GM13976 (cell line): ENCODE measurements at regions not wholly inside any gene's neighbourhood (a gene's known extent, or its start where the extent isn't known, plus 50 kb on each side); places are given as distances from the start of the nearest gene placed in this dataset.

Experiments used
- DNase-seq: peaks from one replicate; pipeline ENCODE4 v3.0.0; 2012; ENCODE audit warnings: low spot score
- in situ Hi-C: fragments of 300-500 bp; cut with MboI; formaldehyde crosslinking; loops from one replicate; pipeline ENCODE4 v1.12.0; 2022; ENCODE audit warnings: low sequenced_read_pairs, mixed read lengths, inconsistent platforms; ENCODE audit not compliant: unreplicated experiment
- TF ChIP-seq, protein P1 (sequence below): IDR thresholded peaks from 2 replicates; pipeline ENCODE4 v1.5.1; 2012; ENCODE audit warnings: borderline replicate concordance, mild to moderate bottlenecking; ENCODE audit not compliant: insufficient read depth; ENCODE audit errors: extremely low read depth, missing control alignments, control extremely low read depth

DNA sequence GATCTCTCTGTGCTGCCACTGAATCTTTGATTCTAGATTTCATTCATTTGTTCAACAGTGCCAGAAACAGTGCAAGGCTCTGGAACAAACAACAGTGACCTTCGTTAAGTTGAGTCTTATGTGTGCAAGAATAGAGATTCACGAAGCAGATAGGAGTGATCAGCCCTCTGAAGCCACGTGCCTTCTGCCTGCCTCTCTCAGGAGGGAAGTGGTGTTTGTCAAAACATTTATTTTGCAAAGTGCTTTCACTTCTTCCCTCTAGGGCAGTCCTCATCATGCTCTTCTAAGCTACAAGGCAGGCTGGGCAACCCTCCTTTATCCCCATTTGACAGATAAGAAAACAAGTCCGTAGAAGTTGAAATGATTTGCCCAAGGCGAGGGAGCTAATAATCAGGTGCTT is 204.3 kb downstream of the TFAP2C start:
- TF ChIP-seq, protein P1, sequence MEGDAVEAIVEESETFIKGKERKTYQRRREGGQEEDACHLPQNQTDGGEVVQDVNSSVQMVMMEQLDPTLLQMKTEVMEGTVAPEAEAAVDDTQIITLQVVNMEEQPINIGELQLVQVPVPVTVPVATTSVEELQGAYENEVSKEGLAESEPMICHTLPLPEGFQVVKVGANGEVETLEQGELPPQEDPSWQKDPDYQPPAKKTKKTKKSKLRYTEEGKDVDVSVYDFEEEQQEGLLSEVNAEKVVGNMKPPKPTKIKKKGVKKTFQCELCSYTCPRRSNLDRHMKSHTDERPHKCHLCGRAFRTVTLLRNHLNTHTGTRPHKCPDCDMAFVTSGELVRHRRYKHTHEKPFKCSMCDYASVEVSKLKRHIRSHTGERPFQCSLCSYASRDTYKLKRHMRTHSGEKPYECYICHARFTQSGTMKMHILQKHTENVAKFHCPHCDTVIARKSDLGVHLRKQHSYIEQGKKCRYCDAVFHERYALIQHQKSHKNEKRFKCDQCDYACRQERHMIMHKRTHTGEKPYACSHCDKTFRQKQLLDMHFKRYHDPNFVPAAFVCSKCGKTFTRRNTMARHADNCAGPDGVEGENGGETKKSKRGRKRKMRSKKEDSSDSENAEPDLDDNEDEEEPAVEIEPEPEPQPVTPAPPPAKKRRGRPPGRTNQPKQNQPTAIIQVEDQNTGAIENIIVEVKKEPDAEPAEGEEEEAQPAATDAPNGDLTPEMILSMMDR, result no peak
- DNase-seq, result no peak
- in situ Hi-C loops, result no loop called here

- no peak for DNase-seq
- TF ChIP-seq, protein P1, result no peak
- in situ Hi-C loops, result no loop called here
Observed at GRCh38 chr20:56835829-56836550, 206.9 kb downstream of the TFAP2C start.

GRCh38 chr20:56839222-56839621 is 210.1 kb downstream of the TFAP2C start:
- TF ChIP-seq, protein P1, result no peak
- in situ Hi-C loops, result no loop called here
- no peak for DNase-seq

GRCh38 chr20:56839786-56840185 is 210.7 kb downstream of the TFAP2C start:
- in situ Hi-C loops, result no loop called here
- no peak for DNase-seq
- TF ChIP-seq, protein P1, result no peak

DNA sequence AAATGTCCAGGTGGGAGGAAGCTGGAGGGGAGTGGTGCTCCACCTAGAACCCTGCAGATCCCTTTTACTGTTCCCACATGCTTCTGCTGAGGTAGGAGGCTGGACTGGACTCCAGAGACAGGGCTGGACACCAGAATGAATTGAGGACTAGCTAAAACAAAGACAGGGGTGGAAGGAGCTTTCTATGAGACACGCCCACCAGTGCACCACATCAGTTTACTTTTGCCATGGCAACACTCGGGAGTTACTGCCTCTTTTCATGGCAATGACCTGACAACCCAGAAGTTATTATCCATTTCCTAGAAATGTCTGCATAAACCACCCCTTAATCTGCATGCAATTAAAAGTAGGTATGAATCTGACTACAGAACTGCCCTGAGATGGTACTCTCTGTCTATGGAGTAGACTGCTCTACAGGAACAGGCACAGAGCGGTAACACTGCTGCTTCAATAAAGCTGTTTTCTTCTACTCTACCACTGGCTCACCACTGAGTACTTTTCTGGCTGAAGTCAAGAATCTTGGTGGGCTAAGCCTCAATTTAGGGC is 211.7 kb downstream of the TFAP2C start:
- TF ChIP-seq, protein P1, result no peak
- in situ Hi-C loops, result no loop called here
- no peak for DNase-seq

- TF ChIP-seq, protein P1, result no peak
- DNase-seq, result no peak
- in situ Hi-C loops, result no loop called here
Observed at GRCh38 chr20:56841346-56841908, 212.3 kb downstream of the TFAP2C start.

- in situ Hi-C loops, result no loop called here
- DNase-seq, result no peak
- TF ChIP-seq, protein P1, result no peak
Observed at GRCh38 chr20:56842056-56842455, 212.9 kb downstream of the TFAP2C start.
